Dermis microvascular lymphatic vessel endothelial cell (primary cell): ENCODE measurements at regions not wholly inside any gene's neighbourhood (a gene's known extent, or its start where the extent isn't known, plus 50 kb on each side); places are given as distances from the start of the nearest gene placed in this dataset.

Experiments
- DNase-seq, 2 donors: peaks; one replicate each; pipeline versions ENCODE4 v3.0.0 to v3.0.0-alpha.2; 2010; ENCODE audit warnings: low read depth in 2 of 2

- DNase-seq, result no peak
Measured at GRCh38 chr13:90956031-90956430, 391.5 kb upstream of the MIR17HG start.

- no peak for DNase-seq
Measured at GRCh38 chr13:90958866-90959265, 388.6 kb upstream of the MIR17HG start.

GRCh38 chr13:90968166-90968904 lies 379.2 kb upstream of the MIR17HG start:
- DNase-seq, result peak in 1 of 2 donors; percentile 2

GRCh38 chr13:90974249-90974975 lies 373.1 kb upstream of the MIR17HG start:
- no peak for DNase-seq

GRCh38 chr13:90979059-90979458 lies 368.4 kb upstream of the MIR17HG start:
- no peak for DNase-seq

- DNase-seq, result no peak
Measured at GRCh38 chr13:90984756-90985155, 362.7 kb upstream of the MIR17HG start.

GRCh38 chr13:90995001-90995400 lies 352.5 kb upstream of the MIR17HG start:
- DNase-seq, result no peak

- DNase-seq, result no peak
Measured at GRCh38 chr13:90995614-90996013, 351.9 kb upstream of the MIR17HG start.

GRCh38 chr13:90997951-90998350 lies 349.5 kb upstream of the MIR17HG start:
- no peak for DNase-seq

GRCh38 chr13:90999401-90999800 lies 348.1 kb upstream of the MIR17HG start:
- DNase-seq, result no peak

GRCh38 chr13:91001371-91001770 lies 346.1 kb upstream of the MIR17HG start:
- no peak for DNase-seq

- no peak for DNase-seq
Measured at GRCh38 chr13:91014696-91015095, 332.8 kb upstream of the MIR17HG start.

- peak; percentile 11 to 25 for DNase-seq
Measured at GRCh38 chr13:91017031-91017668, 330.3 kb upstream of the MIR17HG start.

GRCh38 chr13:91017669-91018053 lies 329.8 kb upstream of the MIR17HG start:
- no peak for DNase-seq

- DNase-seq, result no peak
Measured at GRCh38 chr13:91020461-91021034, 326.9 kb upstream of the MIR17HG start.

GRCh38 chr13:91024157-91024792 lies 323.2 kb upstream of the MIR17HG start:
- no peak for DNase-seq

GRCh38 chr13:91025442-91025841 lies 322.0 kb upstream of the MIR17HG start:
- no peak for DNase-seq

- no peak for DNase-seq
Measured at GRCh38 chr13:91031508-91031907, 316.0 kb upstream of the MIR17HG start.

- DNase-seq, result no peak
Measured at GRCh38 chr13:91032104-91032503, 315.4 kb upstream of the MIR17HG start.

GRCh38 chr13:91036886-91037285 lies 310.6 kb upstream of the MIR17HG start:
- DNase-seq, result no peak

- no peak for DNase-seq
Measured at GRCh38 chr13:91042870-91043269, 304.6 kb upstream of the MIR17HG start.
